ENCODE measurements at regions not wholly inside any gene's neighbourhood (a gene's known extent, or its start where the extent isn't known, plus 50 kb on each side); places are given as distances from the start of the nearest gene placed in this dataset.

DNA sequence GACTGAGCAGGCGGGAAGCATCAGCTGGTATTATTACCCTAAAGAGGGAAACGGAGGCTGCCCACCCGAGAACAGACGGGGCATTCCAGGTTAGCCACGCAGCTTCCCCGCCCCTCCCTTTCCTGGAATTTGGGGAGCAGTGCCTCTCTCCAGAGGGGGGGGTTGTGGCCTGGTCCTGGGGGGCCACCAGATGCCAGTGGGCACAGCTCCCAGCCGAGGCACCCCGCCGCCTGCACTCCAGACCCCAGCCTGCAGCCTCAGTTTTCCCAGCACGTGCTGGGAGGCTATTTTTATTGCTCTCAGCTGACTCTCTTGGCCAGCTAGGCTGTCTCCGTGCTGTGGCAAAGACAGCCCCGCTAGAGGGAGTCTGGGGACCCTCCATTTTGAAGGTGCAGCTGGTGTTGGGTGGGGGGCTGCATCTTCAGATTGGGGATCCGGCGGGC lies 62.7 kb upstream of the GSE1 start:
- DNase-seq: no peak

DNA sequence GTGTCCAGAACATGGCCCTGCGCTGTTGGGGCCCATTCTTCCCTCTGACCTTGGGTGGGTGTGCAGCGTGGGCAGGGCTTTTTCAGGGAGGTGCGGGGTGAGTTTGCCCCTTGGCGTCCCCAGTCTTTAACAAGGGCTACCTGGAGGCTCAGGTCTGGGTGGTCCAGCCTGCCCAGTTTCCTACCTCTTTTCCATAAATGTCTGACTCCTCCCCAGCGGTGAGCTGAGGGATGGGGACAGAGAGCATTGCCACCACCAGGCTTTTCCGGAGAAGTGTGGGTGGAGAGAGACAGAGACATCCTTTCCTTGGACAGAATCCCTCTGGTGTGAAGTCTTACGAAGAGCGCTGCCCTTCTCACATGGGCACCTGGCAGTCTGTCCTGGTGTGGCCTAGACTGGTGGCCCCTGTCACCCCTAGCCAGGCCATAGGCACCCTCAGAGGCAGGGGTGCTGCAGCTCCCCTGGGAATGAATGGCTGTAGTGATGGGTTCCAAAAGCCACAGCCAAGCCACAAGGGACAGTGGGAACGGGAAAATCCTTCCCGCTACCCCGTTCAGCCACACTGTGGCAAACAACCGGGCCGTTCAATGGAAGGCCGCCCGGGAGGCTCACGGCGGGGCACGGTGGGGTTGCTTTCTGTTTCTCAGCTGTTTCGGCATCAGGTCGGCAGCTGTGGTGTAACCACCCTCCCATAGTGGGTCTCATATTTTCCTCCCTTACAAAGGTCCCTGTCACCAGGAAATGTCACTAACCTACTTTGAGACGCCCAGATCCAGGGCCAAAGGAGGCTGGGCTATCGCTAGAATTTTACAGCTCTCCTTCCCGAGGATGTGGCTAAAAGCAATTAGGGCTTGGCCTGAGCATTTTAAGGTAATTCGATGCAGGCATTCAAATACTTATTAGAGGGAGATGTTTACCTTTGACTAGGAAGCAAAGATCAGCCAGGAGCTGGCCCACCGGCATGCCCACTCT lies 61.9 kb upstream of the GSE1 start:
- DNase-seq: no peak

DNA sequence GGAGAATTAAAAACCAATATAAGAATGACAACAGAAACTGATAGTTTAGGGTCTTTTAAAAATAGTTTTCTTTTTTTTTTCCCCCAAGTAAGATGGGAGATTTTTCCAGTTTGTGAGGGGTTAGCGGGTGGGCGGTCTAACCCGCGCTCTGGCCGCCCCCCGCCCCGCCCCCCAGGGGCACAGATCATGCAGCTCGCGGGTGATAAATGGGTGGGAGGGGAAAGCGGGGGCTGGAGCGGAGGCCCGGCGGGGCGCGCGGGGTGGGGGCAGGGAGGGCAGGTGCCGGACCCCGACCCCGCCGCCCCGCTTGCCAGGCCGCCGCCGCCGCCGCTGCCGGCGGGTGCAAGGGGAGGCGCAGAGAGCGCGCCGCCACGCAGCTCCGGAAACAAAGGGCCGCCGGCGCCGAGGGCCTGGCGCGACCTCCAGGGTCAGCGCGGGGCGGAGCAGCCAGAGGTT lies 60.1 kb upstream of the GSE1 start:
- DNase-seq: no peak

DNA sequence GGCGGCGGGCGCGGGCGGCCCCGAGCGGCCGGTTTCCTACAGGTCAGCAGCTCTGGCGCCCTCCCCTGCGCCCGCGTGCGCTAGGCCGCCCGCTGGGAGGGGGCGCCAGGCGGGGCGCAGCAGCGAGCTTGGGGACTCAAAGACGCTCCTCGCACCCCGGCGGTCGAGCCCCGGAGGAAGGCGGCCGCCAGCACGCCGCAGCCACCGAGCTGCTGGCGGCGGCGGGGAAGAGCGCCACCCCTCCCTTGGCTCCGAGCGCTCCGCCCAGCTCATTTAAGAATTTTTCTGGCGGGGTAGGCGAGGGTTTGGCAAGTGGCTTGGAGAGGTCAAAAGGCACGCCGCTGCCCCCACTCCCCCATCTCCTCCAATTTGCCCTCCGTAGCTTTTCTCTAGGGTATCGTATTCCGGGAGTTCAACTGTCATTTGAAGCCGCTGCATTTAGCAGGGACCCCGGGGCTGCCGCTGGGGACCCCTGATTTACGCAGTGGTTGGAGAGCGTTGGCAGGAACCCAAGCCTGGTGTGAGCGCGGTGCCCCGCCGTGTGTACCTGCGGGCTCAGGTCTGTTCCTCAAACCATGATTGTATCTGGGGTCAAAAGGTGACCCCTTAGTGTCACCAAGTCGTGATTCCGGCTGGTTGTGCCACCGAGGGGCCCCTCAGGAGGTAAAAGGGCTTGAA lies 59.5 kb upstream of the GSE1 start:
- peak; percentile 60 for DNase-seq

DNA sequence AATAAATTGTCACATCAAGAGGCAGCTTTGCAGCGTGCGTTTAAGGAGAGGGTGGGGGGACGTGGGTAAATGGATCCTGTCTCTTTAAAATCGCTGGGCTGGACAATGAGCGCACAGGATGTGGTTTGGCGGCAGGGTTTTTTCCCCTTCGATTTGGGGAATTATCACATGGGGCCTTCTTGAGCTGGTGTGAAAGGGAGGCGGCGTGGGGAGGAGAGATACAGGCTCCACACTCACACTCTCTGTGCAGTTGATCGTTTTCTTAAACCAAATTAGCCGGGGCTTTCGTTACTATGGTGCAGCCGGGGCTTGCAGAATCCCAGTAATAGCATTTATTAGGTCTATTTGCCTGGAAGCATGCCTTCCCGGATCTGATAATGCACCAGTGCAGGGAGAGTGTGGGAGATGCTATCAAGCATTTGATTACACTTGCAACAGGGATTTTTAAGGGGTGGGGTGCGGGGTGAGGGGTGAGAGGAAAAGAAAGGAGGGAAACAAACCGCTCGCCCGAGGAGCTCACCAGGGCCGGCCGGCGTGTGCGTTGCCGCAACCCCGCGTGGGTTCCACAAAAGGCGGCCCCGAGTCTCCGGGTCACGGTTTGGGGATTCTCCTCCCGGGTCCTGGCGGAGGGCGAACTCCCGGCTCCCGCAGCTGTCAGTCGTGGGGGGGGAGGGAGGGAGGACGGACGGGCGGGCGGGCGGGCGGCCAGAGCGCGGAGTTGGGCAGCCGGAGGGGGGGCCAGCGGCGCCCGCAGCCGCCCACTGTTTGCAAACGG lies 58.8 kb upstream of the GSE1 start:
- peak; percentile 59 for DNase-seq

DNA sequence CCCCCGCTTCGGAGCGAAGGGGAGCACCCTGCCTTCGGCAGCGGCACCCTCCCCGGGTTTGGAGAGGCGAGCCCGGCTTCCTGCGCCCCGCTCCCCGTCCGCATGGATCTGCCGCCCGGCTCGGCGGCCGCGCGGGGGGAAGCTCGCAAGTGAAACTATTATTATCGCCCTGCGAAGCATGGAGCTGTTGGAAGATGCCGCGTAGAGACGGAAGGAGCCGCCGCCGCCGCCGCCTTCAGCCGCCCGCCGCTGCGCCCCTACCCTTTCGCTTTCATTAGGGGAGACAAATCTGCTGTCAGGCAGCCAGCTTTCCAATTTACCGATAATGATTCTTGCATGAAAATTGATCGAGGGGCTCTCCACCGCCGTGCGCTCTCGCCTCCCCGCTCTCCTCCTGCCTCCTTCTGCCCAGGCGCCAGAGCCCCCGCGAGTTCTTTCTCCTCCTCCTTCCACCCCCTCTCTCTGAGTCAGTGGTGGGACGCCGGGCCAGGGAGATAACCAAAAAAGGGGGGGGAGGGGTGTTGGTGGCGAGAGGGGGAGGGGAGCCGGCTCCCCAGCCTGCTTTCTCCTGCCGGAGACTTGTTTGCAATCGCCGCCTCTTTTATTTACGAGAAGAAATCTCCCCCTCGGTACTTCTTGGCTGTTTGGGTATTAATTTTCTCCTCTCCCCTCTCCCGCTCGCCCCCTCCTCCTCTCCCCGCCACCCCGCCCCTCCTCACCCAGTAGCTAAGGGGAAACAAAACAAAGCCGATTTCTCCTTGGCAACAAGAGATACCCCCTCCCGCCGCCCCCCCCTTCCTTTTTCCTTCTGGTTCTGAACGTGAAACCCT lies 58.0 kb upstream of the GSE1 start:
- peak; percentile 67 for DNase-seq

DNA sequence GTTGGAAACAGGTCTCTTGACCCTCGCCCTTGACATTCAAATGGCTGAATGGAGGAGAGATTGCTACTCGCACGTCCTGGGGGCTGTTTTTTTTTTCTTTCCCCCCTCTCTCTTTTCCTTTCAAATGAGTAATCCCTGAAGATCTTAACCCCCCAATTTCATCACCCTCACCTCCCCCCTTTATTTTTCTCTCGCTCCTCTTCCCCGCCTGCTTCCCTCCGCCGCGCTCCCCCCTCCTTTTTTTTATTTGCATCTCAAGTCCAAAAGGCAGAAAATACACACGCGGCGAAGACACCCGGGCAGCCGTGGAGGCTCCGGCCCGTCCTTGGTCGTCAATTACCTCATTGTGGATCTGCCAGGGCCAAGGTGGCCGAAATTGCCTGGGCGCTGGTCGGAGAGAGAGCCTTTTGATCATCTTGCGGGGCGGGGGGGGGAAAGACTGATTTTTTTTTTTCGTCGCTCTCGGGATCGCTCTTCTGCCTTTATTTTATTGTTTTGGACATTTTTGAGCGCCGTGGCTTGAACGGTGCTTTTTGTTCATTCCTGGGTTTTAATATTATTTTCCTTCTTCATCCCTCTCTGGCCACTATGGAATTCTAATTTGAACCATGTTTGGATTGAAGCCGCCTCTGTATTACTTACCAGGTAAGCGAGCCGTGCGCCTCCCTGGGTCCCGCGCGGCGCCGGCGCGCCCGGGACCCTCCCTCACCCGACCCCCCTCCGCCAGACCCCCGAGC lies 57.2 kb upstream of the GSE1 start:
- peak; percentile 37 for DNase-seq

DNA sequence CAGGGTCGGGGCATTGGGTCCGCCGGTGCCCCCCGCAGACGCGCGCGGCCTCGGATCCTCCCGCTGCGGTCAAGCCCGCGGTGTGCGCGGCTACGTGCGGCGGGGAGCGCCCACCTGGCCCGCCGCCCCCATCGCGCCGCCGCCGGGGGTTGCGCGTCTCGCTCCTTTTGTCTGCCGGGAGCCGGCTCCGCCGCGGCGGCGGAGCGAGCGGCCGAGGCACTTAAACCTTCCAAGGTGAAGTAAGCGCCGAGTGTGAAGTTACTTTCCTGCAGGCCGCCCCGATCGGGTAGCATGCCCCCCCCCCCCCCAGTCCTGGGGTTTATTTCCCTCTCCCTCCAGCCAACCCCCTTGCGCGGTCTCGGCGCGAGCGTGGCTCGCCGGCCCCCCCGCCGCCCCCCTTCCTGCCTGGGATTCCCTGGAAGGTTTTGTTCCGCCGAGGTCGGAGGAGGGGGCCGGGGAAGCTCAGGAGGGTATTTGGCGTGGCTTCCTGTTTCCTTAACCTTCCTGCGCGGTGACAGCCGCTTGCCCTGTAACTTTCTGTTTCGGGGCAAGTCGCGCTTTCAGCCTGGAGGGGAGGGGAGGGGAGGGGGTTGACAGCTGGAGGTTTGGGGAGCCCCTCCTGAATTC lies 56.6 kb upstream of the GSE1 start:
- peak; percentile 64 for DNase-seq

DNA sequence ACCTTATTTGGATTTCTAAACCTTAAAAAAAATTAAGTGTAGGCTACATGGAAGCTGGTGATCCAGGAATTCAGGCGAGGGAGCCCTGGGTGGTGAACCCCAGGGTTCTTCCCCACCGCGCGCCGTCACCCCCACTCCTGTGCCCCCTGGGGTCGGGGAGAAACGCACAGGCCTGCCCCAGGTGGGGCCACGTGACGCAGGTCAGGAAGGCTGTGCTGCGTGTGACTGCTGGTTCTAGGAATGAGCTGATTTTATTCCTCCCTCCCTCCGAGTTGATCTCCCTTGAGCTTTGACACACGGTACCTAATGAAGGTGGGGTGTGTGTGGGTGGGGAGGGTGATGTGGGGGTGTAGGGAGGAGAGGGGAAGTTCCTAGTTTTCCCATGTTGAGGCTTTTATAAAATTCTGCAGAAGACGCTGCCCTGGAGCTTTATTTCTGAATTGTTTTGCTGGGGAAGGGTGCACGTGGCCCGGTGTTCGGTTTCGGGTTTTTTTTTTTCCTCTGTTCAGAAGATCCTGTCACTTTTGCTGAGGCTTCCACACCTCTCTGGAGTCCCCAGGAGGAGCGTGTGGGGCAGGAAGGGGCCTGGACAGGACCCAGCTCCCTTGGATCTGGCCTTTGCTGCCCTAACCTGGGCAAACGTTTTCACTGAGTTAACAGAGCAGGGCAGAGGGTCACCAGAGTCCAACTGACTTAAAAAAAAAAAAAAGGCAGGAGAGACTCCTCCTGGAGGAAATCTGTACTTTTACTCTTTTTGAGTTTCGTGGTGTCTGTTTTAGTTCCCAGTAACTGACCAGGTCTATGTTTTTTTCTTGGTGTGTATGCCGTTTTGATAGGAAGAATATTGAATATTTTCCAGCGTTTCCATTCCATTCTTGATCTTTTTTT lies 55.8 kb upstream of the GSE1 start:
- no peak for DNase-seq

DNA sequence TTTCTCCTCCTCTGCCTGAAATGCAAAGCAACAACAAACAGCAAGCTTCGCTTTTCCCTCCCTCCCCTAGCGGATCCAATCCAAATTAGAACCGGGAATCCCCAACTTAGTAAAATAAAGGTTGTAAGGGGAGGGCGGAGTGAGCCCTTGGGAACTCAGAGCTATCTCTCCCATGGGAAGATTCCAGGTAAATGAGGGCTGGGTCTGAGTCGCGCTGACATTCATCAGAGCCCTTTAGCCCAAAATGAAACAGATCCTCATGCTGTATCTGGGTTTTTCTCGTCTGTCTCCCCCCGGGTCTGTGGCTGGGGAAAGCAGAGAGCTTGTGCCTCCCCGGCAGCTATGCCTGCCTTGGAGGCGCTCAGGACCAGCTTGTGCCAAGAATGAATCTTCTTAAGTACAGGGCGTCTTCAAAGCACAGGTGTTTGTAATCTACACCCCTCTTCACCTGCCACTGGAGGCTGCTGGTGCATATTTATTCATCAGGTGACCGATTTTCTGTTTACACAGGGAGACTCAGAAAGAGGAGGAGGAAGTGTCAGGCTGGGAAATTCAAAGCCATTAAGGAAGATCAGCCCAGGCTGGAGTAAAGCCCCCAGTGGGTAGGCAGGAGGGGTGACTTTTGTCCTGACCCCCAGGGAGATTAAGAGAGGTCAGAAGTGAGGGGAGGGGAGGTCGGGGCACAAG lies 55.0 kb upstream of the GSE1 start:
- no peak for DNase-seq

DNA sequence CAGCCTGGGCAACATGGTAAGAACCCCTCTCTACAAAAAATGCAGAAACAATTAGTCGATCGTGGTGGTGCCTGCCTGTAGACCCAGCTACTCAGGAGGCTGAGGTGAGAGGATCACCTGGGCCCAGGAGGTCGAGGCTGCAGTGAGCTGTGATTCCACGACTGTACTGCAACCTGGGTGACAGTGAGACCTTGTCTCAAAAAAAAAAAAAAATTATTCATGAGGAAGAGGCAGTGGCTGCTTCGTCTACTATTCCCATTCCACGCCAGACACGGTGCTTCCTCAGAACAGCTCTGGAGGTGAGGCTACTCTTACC lies 52.2 kb upstream of the GSE1 start:
- DNase-seq: no peak

DNA sequence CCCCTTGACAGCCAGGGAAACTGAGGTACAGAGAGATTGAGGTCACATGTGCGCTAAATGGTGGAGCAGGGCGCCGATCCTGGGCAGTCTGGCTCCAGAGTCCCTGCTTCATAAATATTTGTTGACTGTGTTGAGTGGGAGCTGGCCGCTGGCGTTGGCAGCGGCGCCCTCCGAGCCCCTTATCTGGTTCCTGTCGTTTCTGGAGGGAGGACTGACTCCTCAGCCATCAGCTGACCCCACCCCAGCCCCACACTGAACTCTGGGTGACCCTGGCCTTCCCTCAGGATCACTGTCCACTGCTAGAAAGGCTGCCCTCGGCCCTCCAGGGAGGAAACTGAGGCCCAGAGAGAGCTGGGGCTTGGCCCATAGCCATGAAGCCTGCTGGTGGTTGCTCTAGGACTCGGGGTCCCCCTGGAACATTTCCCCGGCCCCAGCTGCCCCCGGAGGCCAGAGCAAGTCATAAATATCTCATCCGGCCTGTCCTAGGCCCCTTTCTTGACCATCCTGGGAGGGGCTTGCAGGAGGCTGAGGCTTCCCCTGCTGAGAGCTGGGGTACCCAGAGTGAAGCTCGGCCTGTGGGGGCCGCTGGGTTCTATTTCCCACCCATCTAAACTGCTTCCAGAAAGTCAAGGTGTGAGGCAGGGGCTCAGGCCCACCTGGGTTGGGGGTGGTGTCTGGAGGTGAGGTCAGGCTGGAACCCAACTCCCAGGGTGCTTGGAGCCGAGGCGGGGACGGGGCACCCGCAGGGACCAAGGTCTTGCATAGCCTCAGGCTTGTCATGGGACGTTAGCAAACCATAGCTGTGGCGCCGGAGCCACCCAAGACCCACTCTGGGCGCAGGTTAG lies 51.7 kb upstream of the GSE1 start:
- no peak for DNase-seq

DNA sequence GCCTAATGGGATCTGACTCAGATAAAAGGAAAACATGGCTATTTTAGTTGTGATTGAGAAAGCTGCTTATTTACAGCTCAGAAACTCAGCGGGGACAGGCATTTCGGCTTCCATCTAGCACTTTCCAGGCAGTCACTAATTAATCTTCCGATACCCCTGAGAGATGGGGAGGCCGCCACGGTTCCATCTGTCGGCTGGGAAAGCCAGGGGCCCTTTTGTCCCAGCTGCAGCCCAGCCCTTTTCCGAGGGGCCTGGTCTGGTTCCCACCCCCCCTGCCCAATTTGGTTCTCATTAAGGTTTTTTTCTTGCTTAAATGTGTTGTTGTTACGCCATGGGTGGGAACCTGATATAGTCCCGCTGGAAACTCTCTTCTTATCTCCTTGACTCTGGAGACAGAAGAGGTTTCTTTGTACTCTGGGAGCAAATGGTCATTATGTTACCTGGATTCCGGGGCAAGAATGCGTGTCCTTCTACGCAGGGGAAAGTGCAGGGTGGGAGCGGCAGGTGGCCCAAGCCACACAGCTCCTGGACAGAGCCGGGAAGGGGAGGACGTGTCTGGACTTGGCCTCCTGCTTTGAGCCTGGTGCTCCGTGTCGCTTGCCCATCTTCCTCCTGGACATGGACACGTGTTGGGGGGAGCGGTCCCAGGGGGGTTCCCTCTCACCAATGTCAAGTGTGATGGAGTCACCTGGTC lies 50.9 kb upstream of the GSE1 start:
- DNase-seq: no peak

DNA sequence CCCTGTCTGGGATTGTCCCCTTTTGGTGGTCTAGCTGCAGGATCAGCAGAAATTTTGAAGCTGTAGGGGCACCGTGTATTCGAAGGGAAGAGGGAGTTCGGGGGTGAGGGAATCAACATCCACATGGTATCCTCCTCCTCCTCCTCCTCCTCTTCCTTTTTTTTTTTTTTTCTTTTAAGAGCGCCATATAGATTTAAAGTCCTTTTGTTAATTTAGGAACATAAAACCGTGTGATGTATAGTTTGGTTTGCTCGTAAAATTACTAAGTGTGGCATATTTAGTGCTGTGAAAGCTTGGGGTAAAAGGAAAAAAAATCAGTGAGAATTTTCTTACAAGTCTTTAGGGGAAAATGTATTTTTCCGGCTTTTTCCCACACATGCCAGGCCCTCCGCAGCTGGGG lies 50.1 kb upstream of the GSE1 start:
- DNase-seq: no peak
